Right atrium auricular region (tissue), 2 donors: ENCODE measurements at regions not wholly inside any gene's neighbourhood (a gene's known extent, or its start where the extent isn't known, plus 50 kb on each side); places are given as distances from the start of the nearest gene placed in this dataset.

Experiments
- DNase-seq: peaks from one replicate; pipeline ENCODE4 v3.0.0-alpha.2; 2019; ENCODE audit warnings: low spot score
- H3K27ac ChIP-seq, 2 donors: fragments of 200-600 bp; sonication (generic); 1 replicate in 1 of 2; 2 replicates in 1 of 2; pipeline ENCODE4 v1.5.1; 2016 to 2019
- H3K27me3 ChIP-seq, 2 donors: fragments of 200-600 bp; sonication (generic); one replicate each; pipeline versions ENCODE4 v1.5.1 to v1.6.0; 2017 to 2019
- H3K36me3 ChIP-seq: fragments of 200-600 bp; sonication (generic); one replicate; pipeline ENCODE4 v1.5.1; 2016
- H3K4me1 ChIP-seq, 2 donors: fragments of 200-600 bp; sonication (generic); one replicate each; pipeline versions ENCODE4 v1.5.1 to v1.6.0; 2017 to 2019
- H3K4me3 ChIP-seq, 2 donors: fragments of 200-600 bp; sonication (generic); 1 replicate in 1 of 2; 2 replicates in 1 of 2; pipeline ENCODE4 v1.5.1; 2017 to 2019; ENCODE audit warnings: mild to moderate bottlenecking in 1 of 2, moderate library complexity in 1 of 2
- H3K9me3 ChIP-seq, 2 donors: fragments of 200-600 bp; sonication (generic); one replicate each; pipeline ENCODE4 v1.5.1; 2019
- CTCF ChIP-seq, 2 donors: fragments of 200-600 bp; sonication (generic); IDR thresholded peaks; one replicate each; pipeline ENCODE4 v1.5.1; 2019; ENCODE audit warnings: antibody characterized with exemption in 2 of 2

- DNase-seq: no peak
- no peaks in the 10 kb centered on the region for H3K27me3 ChIP-seq
- no peaks in the 10 kb centered on the region for H3K9me3 ChIP-seq
- no peaks in the 10 kb centered on the region for H3K4me1 ChIP-seq
- no peak for TF ChIP-seq CTCF (IDR thresholded peaks at IDR 0.05)
- no peaks in the 10 kb centered on the region for H3K36me3 ChIP-seq
- H3K4me3 ChIP-seq: no peak overlapping the region
- H3K27ac ChIP-seq: no peak overlapping the region
Observed at GRCh38 chr2:192480984-192481383, 286.3 kb upstream of the TMEFF2 start.

- Histone ChIP-seq H3K4me1 (no peaks in the 10 kb centered on the region), H3K4me3 (no peak overlapping the region), H3K27ac (no peak overlapping the region), H3K9me3 (peaks cover 0 to 4% of the 10 kb centered on the region in 2 donors), H3K36me3 (no peaks in the 10 kb centered on the region), H3K27me3 (no peaks in the 10 kb centered on the region)
- TF ChIP-seq CTCF (IDR thresholded peaks at IDR 0.05): no peak
- no peak for DNase-seq
Observed at GRCh38 chr2:192473331-192473730, 278.6 kb upstream of the TMEFF2 start.

GRCh38 chr2:192471982-192472381, 277.2 kb upstream of the TMEFF2 start:
- no peaks in the 10 kb centered on the region for H3K36me3 ChIP-seq
- no peak for DNase-seq
- no peaks in the 10 kb centered on the region for H3K27me3 ChIP-seq
- H3K4me3 ChIP-seq: no peak overlapping the region
- H3K9me3 ChIP-seq: peaks cover 0 to 4% of the 10 kb centered on the region in 2 donors
- H3K27ac ChIP-seq: no peak overlapping the region
- TF ChIP-seq CTCF (IDR thresholded peaks at IDR 0.05): no peak
- no peaks in the 10 kb centered on the region for H3K4me1 ChIP-seq

GRCh38 chr2:192469612-192470011, 274.9 kb upstream of the TMEFF2 start:
- Histone ChIP-seq H3K27ac (no peak overlapping the region), H3K4me1 (no peaks in the 10 kb centered on the region), H3K9me3 (peaks cover 0 to 4% of the 10 kb centered on the region in 2 donors), H3K4me3 (no peak overlapping the region), H3K36me3 (no peaks in the 10 kb centered on the region), H3K27me3 (no peaks in the 10 kb centered on the region)
- TF ChIP-seq CTCF (IDR thresholded peaks at IDR 0.05): no peak
- no peak for DNase-seq

DNA sequence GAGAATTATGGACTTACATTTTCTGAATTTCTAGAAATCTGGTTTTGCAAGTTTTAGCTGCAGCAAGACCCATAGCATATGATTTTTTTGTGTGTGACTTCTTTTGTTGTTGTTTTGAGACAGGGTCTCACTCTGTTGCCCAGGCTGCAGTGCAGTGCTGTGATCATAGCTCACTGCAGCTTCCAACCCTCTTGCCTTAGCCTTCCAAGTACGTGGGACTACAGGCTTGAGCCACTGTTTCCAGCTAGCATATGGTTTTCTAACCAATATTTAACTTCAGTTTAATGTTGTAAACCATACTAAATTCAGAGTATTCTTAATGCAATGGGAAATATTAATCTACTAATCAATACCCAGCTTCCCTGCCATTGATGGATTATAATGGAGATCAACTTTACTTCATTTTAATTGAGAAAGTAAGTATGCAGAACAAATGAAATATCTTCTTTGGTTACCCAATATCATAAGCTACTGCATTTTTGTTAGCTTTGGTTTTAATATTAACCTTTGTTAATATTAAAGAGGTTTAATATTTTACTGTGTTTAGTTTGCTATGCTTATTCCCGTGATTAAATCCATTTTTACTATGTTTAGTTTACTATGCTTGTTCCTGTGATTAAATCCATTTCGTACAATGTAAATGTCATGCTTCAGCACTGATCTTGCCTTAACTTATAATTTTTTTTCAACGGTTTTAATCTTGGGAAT, 273.4 kb upstream of the TMEFF2 start:
- TF ChIP-seq CTCF (IDR thresholded peaks at IDR 0.05): no peak
- no peak for DNase-seq
- Histone ChIP-seq H3K4me1 (no peaks in the 10 kb centered on the region), H3K27me3 (no peaks in the 10 kb centered on the region), H3K4me3 (no peak overlapping the region), H3K36me3 (no peaks in the 10 kb centered on the region), H3K27ac (no peak overlapping the region), H3K9me3 (peaks cover 0 to 4% of the 10 kb centered on the region in 2 donors)

- TF ChIP-seq CTCF (IDR thresholded peaks at IDR 0.05): no peak
- H3K4me1 ChIP-seq: no peaks in the 10 kb centered on the region
- no peak for DNase-seq
- no peak overlapping the region for H3K27ac ChIP-seq
- no peaks in the 10 kb centered on the region for H3K9me3 ChIP-seq
- no peak overlapping the region for H3K4me3 ChIP-seq
- H3K36me3 ChIP-seq: no peaks in the 10 kb centered on the region
- no peaks in the 10 kb centered on the region for H3K27me3 ChIP-seq
Observed at GRCh38 chr2:192465141-192465540, 270.4 kb upstream of the TMEFF2 start.
